ENCODE measurements at regions not wholly inside any gene's neighbourhood (a gene's known extent, or its start where the extent isn't known, plus 50 kb on each side); places are given as distances from the start of the nearest gene placed in this dataset.

GRCh38 chr3:30341851-30342250 is 264.6 kb upstream of the TGFBR2 start:
- DNase-seq (ENCODE audit: extremely low read depth in 1 of 11, low read depth in 9 of 11, low spot score in 4 of 11), result no peak

DNA sequence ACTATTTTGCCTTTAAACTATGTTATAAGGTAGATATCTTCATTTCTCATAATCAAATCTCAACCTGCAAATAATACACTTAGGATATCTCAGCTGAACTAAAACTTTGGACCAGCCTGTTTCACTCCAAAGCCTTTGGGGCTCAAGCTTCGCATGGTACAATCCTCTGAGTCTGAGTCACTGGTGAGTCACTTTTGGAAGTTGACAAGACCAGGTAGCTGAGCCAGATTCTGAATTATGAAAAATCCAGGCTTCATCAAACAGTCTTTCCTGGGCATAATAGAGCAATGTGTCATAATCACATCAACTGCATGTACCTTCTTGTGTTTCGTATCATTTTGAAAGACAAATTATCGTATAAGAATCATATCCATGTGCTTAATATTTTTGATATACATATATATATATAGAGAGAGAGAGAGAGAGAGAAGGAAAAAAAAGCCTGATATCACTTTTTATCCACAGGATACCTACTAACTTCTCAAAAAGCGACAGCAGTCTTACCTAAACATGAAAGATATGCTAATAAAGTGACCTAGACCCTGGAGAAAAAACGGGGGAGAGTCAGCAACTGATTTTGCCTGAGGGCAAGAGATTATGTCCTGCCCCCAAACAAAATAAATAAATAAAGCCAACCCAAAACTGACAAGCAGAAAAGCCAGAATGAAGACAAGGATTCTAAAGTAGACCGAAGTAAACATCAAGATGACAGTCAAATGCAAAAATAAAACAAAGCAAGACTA is 263.9 kb upstream of the TGFBR2 start:
- DNase-seq (ENCODE audit: extremely low read depth in 1 of 11, low read depth in 9 of 11, low spot score in 4 of 11), result no peak

GRCh38 chr3:30343067-30343831 is 263.2 kb upstream of the TGFBR2 start:
- DNase-seq (ENCODE audit: extremely low read depth in 1 of 11, low read depth in 9 of 11, low spot score in 4 of 11), result no peak

GRCh38 chr3:30343861-30344260 is 262.5 kb upstream of the TGFBR2 start:
- DNase-seq (ENCODE audit: extremely low read depth in 1 of 11, low read depth in 9 of 11, low spot score in 4 of 11), result no peak

- no peak for DNase-seq (ENCODE audit: extremely low read depth in 1 of 11, low read depth in 9 of 11, low spot score in 4 of 11)
These were observed 262.1 kb upstream of the TGFBR2 start for GRCh38 chr3:30344288-30344687.

DNA sequence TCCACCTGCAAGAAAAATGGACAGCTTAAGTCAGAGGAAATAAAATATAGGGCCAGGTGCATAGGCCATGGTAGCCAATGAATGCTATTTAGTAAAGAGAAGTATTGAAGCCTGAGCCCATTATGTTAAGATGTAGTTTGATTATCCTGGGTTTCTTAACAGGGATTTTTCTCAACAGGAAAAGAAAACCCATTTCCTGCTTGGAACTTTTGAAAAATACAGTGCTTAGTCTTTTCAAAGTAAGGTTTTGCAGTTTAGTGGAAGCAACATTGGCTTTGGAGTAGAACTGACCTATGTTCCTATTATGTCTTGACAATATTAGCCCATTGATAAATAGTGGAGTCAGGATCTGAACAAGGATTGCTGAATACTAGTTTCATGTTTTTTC is 259.5 kb upstream of the TGFBR2 start:
- no peak for DNase-seq (ENCODE audit: extremely low read depth in 1 of 11, low read depth in 9 of 11, low spot score in 4 of 11)

DNA sequence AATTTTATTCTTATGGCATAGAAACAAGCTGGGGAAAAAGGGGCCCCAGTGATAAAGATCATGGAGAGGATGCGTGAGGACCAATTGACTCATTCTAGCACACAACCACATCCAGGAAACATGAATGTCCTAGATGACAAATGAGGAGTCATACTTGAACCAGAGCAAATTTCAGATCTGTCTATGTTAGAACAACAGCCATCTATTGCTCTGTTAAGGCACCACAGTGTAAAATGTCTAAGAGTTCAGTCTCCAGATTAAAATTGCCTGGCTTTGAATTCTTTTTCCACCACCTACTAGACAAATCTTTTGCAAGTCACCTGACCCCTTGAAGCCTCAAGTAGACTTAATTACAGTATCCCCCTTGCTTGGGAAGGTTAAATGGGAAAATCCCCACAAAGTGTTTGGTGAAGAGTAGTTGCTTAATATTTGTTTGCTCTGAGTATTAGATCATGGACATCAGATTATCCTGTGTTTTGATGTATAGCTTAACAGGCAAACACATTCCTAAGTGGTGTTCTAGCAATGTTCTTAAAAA is 258.7 kb upstream of the TGFBR2 start:
- no peak for DNase-seq (ENCODE audit: extremely low read depth in 1 of 11, low read depth in 9 of 11, low spot score in 4 of 11)

DNA sequence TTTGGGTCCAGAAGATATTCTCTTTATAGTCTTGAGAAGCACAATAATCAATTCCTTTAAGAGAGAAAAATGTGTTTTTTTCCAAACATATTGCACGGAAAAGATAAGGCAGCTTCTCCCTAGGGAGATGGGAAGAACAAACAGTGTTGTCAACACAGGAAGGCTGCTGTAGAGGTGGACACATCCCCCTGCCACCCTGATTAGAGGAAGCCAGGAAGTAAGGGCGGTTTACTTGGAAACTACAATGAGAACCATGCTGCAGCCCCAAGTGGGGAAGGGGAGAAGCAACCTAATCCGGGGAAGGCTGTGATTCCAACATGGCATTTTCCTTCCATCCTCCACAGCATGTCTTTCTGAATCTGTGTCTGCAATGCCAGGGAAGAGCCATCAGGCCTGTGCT is 256.9 kb upstream of the TGFBR2 start:
- DNase-seq (ENCODE audit: extremely low read depth in 1 of 11, low read depth in 9 of 11, low spot score in 4 of 11), result no peak

DNA sequence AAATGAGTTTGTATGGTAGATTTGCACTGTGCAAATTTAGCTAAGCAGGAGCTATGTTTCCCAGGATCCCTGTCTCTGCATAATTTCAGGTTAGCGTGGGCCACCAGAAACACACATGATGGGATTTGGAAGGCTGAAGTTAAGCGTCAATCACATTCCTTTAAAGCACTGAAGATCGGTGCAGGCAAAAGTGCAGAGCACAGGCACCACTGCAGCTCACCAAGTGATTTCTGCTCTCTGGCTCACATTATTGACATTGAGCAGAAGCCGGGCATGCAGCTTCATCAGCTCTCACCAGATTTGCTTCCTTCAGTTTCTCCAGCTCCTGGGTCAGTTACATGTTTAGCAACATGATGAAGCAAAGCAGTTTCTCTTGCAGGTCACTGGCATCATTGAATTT is 256.4 kb upstream of the TGFBR2 start:
- DNase-seq (ENCODE audit: extremely low read depth in 1 of 11, low read depth in 9 of 11, low spot score in 4 of 11), result no peak

DNA sequence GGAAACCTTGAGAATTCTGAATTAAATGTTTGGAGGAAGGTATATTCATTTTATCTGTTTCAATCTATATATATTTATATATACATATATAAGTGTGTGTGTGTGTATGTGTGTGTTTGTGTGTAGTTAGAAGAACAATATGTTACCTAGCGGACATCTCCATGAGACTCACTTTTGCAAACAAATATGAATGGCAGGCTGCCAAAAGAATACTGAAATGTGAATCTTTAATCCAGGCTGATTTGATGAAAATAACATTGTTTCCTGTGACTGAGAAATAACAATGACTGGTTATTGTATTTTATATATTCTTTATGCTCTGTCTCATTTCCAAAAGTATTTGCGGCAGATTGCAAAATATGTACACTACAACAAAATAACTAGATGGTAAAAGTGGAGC is 255.5 kb upstream of the TGFBR2 start:
- no peak for DNase-seq (ENCODE audit: extremely low read depth in 1 of 11, low read depth in 9 of 11, low spot score in 4 of 11)

DNA sequence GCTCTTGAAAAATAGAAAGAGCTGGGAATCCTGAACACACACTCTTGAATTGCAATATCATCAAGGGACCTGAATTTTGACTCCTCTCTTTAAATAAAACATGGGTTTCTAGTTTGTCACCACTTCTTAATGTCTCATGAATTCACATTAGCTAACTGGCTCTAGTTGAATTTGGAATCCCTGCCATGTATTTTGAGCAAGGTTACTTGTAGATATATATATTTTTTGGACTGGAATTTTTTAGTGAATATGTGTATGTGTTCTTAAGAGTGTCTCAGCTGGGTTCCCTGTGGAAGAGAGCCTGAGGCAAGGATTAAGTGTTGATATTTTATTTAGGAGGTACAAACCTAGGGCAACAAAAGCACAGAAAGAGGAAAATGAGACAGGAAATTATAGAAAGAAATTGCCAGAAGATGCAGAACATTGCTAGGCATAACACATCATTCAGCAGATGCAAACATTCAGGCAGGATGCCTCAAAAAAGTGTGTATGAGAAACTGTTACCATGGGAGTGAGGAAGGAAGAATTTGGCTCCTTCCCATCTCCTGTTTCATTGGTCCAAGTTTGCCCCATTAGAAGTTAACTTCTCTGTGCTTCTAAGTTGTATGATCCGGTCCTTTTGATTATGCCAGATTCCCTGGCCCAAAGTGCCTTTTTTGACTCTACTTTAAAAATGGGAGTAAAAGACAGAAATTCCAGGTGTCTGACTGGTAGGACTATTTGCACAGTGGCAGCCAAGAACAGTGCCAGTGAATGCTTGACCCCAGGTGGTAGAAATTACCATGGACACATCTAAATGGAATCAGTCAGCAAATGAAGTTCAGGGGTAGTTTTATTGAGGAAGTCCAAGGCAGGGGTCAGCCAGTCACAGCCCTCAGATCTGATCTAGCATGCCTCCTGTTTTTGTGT is 253.7 kb upstream of the TGFBR2 start:
- no peak for DNase-seq (ENCODE audit: extremely low read depth in 1 of 11, low read depth in 9 of 11, low spot score in 4 of 11)

DNA sequence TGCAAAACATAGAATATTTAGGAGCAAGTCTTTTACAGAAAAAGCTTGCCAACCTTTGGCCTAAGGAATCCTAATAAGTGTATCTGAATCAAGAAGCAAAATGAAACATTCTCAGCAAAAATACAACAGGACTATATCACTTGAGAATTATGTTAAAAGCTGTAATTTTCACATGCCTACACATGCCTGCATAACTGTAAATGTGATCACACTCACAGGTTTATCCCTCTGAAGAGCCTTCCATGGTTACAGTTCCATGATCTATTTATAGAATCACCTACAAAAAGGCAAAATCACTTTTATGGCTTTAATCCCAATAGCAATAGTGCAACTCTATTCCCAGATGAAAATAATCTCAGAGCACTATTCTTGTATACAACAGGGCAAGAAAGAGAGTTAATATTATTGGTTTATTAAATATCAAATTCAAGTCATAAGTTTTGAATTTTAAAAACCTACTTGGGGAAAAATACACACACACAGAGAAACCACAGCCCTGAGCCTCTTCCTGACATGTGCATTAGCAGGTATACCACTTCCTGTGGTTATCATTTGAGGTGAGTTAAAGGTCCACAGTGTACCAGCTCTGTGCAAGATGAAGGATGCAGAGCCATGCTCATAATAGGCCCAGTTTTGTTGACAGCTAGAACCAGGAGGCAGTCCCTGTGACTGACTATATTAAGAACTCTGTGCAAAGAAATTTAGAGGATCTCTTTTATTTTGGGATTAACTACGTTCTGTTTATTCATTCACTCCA is 252.5 kb upstream of the TGFBR2 start:
- DNase-seq (ENCODE audit: extremely low read depth in 1 of 11, low read depth in 9 of 11, low spot score in 4 of 11), result no peak

DNA sequence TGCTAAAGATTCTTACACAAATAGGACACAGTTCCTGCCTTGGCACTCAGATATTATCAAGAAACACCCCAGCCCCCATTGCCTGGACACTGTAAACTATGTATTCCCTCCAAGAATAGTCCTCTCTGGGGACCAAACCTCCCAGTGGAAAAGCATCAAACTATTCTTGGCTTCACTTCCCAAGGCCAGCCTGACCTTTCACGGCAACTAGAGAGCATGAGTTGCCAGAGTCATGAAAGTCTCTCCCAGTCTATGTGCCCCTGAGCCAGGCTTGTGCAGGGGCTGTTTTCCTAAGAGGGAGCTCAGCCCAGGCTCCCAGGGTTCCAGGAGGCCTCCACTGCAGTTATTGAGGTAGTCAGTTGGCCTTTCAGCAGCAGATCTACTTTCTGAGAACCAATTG is 251.9 kb upstream of the TGFBR2 start:
- DNase-seq (ENCODE audit: extremely low read depth in 1 of 11, low read depth in 9 of 11, low spot score in 4 of 11), result no peak

DNA sequence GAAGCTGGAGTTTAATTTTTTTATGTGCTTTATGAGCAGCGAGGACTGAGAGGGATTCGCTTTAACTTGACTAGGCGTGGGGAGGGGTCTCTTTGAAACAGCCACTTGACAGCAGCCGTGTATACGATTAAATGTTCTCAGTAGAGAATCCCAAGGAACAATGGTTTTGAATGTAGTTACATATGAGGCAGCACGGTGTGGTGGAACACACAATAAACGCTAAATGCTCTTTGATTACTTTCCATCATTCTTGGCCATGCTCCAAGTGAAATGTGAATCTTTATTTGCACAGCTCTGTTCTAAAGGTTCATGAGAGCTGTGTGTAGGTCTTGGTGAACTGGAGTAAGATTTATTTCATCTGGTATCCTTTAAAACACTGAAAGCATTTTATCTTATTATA is 251.4 kb upstream of the TGFBR2 start:
- no peak for DNase-seq (ENCODE audit: extremely low read depth in 1 of 11, low read depth in 9 of 11, low spot score in 4 of 11)

DNA sequence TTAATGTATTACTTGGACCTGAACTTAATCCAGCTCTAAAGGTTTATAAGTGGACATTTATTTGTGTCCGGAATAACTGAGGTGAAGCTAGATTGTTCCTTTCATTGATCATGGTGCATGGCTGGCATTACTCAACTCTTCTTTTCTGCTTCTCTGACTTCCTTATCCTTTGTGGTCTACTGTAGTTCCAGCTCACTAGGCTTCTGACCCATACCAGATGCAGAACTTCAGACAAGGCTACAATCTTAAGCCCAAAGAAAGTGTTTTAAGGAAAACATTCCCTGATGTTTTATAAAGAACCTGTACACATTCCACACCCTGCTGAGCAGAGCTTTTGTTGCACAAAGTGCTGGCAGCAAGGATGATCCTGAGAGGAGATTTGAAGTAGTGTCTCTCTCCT is 250.8 kb upstream of the TGFBR2 start:
- no peak for DNase-seq (ENCODE audit: extremely low read depth in 1 of 11, low read depth in 9 of 11, low spot score in 4 of 11)

DNA sequence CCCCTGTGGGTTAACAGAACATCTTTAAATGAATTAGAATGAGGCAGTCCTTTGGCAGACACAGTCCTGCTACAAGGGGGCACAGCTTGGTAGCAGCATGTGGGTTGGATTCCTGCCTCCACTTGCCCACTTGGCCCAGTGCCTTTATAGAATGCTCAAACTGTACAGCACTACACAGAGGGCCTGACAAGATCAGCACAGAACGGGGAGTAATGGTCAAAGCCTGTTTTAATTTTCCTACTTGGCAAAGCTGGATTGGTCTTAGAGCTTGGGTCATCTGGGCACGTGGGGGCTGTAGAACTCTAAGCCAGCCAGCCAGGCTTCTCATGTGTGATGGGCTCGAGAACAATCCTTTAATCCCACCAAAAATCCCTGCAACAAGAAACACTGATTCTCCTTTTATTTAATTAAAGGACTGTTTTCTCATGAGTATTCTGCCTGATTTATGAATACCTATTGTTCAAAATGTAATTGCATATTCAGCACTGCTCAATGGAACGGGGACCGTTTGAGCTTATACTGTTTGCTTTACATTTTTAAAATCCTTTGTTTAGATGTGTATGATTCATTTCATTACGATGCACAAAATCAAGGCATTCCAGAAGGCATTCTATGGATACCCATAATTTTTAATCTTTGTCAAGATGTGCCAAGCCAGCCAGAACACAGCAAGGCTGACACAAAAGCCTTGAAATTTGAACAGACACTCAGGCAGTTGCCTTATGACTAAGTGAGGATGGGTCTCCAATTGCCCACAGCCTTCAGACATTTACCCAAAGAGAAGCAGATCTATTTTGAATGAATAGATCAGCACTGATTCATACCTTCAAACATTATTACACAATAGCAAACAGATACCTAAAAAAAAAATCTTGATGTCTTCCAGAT is 249.3 kb upstream of the TGFBR2 start:
- DNase-seq (ENCODE audit: extremely low read depth in 1 of 11, low read depth in 9 of 11, low spot score in 4 of 11), result no peak

GRCh38 chr3:30357897-30358296 is 248.5 kb upstream of the TGFBR2 start:
- no peak for DNase-seq (ENCODE audit: extremely low read depth in 1 of 11, low read depth in 9 of 11, low spot score in 4 of 11)

- no peak for DNase-seq (ENCODE audit: extremely low read depth in 1 of 11, low read depth in 9 of 11, low spot score in 4 of 11)
These were observed 247.5 kb upstream of the TGFBR2 start for GRCh38 chr3:30358871-30359270.
